ENCODE measurements at regions not wholly inside any gene's neighbourhood (a gene's known extent, or its start where the extent isn't known, plus 50 kb on each side); places are given as distances from the start of the nearest gene placed in this dataset.
A peak's percentile ranks its signal among the peaks of the same experiment; 100 is the strongest.

DNA sequence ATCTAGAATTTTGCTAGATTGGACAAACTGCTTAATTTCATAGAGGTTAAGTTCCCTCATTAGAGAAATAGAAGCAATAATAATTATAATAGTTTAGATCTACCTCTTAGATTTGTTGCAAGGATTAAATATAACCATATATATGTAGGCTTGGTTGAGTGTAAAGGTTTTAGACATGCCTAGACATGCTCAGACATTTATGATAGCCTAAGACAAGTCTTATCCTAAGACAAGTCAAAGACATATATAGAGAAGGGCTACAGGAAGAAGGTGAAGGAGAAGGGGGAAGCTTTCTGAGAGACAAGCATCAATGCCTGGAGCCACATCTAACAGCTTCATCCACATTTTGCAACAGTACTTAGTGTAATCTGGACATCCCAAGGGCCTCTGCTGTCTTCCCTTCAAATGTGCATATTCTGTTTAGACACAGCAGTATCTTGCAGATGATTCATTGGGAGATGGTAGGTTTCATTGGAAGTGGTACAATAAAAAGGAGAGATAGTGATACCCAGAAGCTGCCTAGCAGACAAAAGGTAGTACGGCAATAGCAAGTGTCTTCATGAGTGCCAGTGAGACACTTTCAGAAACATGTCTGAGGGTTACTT is 146.5 kb downstream of the HGF start:
- no peak for TF ChIP-seq CTCF (IDR thresholded peaks at IDR 0.05; ENCODE audit: insufficient read depth, low read depth, low read length, missing control alignments)
- DNase-seq (ENCODE audit: low read depth), result no peak

GRCh38 chr7:81621893-81622292 is 148.0 kb downstream of the HGF start:
- no peak overlapping the region for H3K4me3 ChIP-seq (ENCODE audit: low read depth, low read length)
- no peak for DNase-seq (ENCODE audit: low read depth)
- no peak for TF ChIP-seq CTCF (IDR thresholded peaks at IDR 0.05; ENCODE audit: insufficient read depth, low read depth, low read length, missing control alignments)

More for the DNA sequence above, 146.5 kb downstream of the HGF start:
- no peak overlapping the region for H3K4me3 ChIP-seq (ENCODE audit: low read depth, low read length)

- TF ChIP-seq CTCF (IDR thresholded peaks at IDR 0.05; ENCODE audit: insufficient read depth, low read depth, low read length, missing control alignments), result no peak
- DNase-seq (ENCODE audit: low read depth), result no peak
- no peak overlapping the region for H3K4me3 ChIP-seq (ENCODE audit: low read depth, low read length)
Measured at GRCh38 chr7:81618396-81619014, 151.3 kb downstream of the HGF start.

GRCh38 chr7:81616951-81617350 is 152.9 kb downstream of the HGF start:
- DNase-seq (ENCODE audit: low read depth), result peak; percentile 72
- no peak for TF ChIP-seq CTCF (IDR thresholded peaks at IDR 0.05; ENCODE audit: insufficient read depth, low read depth, low read length, missing control alignments)
- H3K4me3 ChIP-seq (ENCODE audit: low read depth, low read length), result no peak overlapping the region

DNA sequence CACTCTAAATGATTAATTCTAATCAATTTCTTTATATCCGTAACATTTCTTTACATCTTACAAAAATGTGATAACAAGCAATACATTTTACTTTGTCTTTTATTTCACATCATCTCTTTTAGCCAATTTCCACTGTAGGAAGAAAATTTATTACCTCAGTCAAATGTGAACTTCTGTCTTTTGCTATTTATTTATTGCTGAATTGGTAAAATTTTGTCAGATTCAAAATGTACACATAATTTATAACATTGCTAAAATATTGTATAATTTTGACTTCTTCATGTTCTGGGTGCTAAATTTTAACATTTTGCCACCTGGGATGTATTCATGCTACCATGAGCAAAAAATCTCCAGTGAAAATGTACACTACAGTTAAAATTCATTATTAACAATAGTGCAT is 158.0 kb downstream of the HGF start:
- H3K4me3 ChIP-seq (ENCODE audit: low read depth, low read length), result no peak overlapping the region
- DNase-seq (ENCODE audit: low read depth), result no peak
- TF ChIP-seq CTCF (IDR thresholded peaks at IDR 0.05; ENCODE audit: insufficient read depth, low read depth, low read length, missing control alignments), result no peak

DNA sequence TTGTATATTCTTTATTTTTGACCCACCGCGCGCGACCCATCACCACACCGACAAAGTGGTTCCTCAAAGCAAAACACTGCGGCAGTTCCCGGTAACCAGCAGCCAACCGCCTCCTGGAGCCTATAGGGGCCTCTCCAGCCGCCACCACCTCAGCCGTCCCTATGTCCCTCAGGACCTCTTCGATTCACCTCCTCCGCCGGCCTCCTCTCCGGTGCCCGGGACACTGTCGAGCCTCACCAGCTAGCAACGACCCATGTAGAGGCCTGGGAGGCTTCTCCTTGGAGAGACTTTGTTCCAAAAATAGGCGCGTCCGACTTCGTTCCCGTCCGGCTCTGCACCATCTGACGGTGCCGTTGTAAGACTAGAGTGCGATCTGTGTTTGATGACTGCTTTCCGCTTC is 158.8 kb downstream of the HGF start:
- no peak for DNase-seq (ENCODE audit: low read depth)
- no peak for TF ChIP-seq CTCF (IDR thresholded peaks at IDR 0.05; ENCODE audit: insufficient read depth, low read depth, low read length, missing control alignments)
- no peak overlapping the region for H3K4me3 ChIP-seq (ENCODE audit: low read depth, low read length)
